NCI-H2227 (cell line): ENCODE measurements at regions not wholly inside any gene's neighbourhood (a gene's known extent, or its start where the extent isn't known, plus 50 kb on each side); places are given as distances from the start of the nearest gene placed in this dataset.

ENCODE experiments used
- DNase-seq: peaks from one replicate; lab custom pipeline; 2025; ENCODE audit not compliant: unreplicated experiment; lab: John Stamatoyannopoulos, UW

DNA sequence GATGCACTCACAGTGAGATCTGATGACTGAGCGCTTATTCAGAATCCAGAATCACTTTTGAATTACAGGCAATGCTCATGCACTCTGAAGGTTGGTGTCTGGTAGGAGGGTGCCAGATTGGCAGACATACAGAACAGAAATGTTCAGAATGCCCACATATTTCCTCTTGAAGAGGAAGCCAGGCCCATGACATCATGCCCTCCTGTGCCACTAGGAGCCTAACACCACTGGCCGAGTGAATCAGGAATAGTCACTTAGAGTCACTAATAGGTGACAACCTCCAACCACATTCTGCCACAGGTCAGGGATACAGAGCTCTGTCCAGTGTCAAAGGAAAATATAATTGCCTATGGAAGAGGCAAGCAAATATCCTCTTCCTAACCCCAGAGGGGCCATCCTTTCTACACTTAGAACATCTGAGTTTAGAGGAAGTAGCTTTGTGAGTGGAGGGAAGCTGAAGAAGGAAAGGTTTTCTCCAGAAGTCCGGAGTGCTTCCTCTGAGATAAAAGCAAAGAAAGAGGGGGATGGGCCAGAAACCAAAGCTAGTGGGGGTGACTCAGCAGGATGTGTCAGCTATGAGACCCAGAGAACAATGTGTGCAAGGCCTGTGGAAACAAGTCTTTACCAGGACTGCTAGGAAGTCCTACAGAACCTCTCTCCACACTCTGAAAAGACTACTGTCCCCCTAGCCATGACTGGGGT is 838.8 kb downstream of the GRID1 start:
- no peak for DNase-seq

DNA sequence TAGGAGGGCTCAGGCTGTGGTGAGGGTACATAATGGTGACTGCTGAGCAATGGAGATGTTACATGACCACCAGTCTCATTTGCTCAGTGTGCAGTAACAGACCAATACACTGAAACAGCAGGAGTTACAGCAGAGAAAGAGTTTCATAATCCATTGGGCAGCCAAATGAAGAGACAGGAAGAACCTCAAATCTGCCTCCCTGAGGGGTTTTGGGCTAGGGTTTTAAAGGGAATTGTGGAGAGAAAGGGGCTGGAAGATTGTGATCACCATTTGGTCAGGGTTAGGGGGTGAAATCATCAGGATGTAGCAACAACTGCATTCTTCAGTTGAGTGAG is 838.3 kb downstream of the GRID1 start:
- DNase-seq: no peak

DNA sequence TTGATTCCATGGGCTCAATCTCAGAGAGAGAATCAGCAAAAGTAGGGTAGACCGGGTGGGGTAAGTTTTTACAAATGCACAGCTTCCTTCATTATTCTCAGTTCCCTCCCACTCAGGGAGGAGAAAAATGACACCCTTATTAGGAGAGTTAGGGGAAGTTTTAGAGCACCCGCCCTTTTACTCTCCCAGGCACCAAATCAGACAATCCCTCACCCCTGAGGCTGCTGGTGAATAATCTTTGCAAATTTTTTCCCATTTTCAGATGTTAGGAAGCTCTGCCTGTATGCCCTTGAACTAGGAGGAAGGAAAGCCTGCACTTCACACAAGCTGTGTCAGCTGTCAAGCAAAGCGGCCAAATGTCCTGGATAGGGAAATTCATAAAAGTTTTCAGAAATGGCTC is 834.9 kb downstream of the GRID1 start:
- DNase-seq: no peak

DNA sequence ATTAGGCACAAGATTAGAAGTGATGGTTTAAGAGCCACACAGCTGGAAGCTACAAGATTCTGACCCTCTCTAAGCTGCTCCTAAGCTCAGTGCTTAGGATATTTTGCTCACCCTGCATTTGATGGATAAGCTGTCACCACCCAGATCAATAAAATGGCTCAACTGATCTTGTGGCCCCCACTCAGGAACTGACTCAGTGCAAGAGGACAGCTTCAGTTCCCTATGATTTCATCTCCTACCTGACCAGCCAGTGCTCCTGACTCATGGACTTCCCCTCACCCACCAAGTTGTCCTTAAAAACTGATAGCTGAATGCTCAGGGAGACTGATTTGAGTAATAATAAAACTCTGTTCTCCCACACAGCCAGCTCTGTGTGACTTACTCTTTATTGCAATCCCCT is 833.8 kb downstream of the GRID1 start:
- DNase-seq: no peak

DNA sequence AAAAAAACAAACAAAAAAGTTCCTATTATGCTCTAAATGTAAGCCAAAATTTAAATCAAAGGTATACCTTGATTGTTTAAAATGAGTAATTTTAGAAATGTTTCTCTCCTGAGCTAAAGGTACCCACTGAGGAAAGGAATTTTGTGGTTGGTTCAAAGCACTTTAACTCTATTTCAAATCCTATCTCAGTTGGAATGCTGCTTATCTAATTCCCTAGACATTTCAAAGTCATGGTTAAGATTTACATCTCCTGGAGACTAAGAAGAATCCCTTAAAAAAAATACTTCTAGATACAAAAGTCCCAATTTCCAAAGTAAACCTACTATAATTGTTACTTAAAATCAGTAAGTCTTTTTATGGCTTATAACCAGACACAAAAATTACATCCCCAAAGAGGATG is 830.7 kb downstream of the GRID1 start:
- DNase-seq: no peak

DNA sequence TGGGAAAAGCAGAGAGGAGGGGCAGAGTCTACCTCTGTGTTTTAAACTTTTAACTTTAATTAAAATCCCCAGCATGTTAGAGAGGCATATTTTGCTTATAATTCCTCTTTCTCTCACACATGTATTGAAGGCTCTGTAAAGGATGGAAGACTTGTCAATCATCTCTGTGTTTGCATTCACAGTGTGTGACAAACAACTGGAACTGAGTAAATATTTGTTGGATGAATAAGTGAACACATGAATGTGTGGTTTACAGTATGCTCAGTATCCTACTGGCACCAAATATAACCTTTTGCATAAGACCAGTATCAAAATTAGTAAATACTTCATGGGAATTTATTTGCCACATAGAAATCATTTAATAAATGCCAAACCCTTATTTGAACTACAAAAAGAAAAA is 829.0 kb downstream of the GRID1 start:
- no peak for DNase-seq

DNA sequence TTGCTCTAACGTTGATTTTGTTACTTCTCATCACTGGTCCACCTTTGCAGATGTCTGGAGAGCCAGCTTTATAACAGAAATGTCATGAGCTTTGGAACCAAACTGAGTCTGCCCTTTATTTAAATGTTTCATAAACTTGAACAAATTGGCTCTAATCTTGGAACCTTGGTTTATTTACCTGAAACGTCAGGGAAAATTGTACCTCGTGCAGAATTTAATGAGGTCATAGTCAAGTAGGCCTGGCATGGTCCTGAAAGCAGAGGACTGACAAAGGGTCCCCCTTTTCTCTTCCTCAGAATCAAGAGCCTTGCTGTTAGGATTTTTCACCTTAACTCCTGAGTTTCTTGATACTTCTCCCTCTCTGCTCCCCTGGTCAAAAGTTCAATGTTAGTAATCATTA is 828.0 kb downstream of the GRID1 start:
- no peak for DNase-seq

DNA sequence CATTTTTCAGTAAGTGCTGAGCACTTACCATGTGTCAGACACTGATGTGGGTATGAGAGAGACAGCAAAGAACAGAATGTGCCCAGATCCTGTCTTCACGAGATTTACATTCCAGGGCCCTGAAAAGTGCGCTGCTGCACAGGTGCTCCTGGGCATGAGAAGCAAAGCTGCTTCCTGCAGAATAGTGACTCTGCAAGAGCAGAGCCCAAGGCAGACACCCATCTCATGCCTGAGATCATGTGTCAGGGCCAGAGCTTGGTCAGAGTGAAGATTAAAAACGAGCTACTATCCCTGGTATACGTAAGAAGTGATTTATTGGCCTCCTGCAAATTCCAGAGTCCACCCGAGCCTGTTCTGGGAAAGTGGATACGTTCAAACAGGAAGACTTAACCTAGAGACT is 824.4 kb downstream of the GRID1 start:
- no peak for DNase-seq

DNA sequence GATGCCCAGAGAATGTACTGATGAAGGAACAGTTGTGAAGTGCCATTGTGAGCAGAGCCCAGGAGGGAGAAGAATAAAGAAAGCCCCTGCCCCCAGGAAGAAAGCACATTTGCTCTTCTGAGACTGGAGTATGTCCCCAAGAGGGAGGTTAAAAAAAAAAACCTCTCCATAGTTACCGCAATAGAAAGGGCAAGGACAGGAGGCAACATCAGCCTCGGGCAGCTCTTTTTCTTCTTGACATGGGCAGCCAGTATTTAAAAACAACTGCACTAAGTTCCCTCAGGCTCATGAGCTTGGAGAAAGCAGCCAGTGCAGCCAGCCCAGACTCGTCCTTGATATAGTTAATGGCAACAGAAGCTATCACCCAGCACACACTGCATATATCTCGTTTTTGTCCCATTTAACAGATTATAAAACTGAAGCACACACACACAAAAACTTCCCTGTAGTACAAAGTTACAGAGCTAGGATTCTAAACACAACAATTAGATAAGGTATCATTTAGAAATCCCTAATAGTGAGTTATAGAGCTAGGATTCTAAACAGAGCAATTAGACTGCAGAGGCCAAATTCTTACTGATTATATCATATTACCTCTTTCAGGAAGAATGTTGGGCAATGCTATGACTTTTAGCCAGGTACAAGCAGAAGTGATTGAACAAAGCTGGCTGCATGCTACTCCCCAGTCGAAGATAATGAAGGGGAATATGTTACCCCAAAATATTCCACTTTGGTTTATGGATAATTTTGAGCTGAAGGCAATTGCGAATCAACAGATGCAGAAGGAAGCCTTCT is 823.5 kb downstream of the GRID1 start:
- no peak for DNase-seq

DNA sequence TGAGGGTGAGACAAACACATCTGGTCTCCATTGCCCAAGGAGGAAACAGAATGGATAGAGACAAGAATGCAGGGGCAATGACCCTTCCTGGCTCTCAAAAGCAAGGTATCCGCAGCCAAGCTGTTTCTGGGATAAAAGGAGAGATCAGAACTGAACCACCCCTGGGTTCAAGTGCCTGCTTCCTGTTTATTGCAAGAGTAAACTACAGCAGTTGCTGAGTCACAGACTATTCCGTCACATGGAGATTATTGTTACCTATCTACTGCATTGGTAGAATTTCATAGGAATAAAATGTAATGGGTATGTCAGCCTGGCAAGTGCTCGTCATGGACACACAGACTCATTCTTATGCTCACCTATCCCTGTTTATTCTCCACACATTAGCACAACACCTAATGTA is 821.6 kb downstream of the GRID1 start:
- no peak for DNase-seq

DNA sequence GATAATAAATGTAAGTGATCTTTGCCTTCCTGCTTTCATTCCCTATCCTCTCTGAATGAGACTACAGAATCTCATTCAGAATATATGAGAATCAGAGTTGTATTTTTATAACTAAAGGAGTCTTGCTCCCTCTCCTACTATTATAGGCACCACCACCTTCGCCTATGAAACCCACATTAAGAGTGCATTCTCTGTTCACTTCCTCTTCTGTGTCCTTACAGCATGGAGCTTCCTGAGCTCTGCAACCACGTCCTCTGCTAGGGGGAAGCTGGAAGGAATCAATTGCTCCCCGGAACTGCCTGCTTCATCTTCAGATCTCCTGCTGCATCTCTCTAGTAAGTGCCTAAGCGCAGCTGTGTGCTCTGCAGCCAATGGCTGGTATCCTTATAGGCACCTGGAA is 820.7 kb downstream of the GRID1 start:
- no peak for DNase-seq

DNA sequence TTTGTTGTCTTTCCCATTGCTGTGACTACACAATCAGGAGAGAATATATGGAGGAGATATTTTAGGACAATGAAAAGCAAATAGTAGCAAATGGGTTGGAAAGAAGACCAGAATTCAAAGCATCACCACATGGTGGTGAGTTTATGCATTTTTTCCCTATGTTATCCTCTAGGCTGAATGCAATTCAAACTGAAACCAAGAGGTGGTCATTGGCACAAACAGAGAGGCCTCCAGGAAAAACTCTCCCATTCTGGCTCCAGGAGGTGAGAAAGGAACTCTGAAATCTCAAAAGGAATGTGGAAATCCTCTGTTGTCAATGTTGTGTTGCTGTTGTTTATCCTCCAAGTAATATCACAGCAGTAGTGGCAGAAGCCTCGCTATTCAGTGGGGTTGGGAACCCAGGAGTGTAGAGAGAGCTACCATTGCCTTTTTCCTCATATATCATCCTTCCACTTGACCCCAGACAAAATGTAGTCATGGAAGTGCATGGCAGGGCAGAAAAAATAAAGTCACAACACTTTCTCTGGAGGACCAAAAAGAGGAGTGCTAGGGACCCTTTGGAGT is 819.1 kb downstream of the GRID1 start:
- DNase-seq: no peak

DNA sequence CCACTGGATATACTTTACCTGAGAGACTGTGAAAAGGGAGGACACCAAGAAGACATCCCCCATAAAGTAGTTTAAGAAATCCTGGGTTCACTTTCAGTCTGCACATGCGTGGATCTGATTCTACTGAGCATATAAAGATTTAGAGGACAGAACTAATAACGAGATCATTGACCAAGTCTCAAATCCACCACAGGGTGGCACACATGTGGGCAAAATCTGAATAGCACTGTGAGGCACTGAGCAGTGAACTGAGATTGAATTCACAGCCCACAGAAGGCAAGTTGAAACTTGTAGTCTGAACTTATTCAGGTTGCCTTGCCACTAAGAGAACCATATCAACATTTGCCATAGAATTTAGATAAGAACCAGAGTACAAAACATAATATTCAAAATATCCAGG is 818.6 kb downstream of the GRID1 start:
- peak; percentile 60 for DNase-seq
